ENCODE measurements at regions not wholly inside any gene's neighbourhood (a gene's known extent, or its start where the extent isn't known, plus 50 kb on each side); places are given as distances from the start of the nearest gene placed in this dataset.

- DNase-seq (ENCODE audit: low read depth in 2 of 3, low spot score in 2 of 3), result no peak
These were observed 823.8 kb upstream of the CELF2 start for GRCh38 chr10:10193848-10194247.

GRCh38 chr10:10196701-10197100 is 821.0 kb upstream of the CELF2 start:
- DNase-seq (ENCODE audit: low read depth in 2 of 3, low spot score in 2 of 3), result no peak

DNA sequence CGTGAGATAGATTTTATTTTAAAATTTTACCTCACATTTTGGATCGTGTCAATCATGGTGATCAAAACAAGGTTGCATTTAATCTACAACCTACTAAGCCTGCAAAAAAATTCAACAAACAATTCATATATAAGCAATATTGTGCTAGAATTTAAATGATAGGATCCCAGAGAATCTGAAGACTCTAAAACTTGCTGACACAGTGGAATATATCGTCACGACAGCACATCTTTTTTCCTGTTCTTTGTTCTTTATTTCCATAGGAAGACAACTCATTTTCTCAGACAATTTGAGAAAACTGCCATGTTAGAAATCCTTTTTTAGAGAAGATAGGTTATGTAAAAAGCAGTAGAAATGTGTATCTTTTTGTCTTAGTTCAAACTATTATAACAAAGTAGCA is 820.2 kb upstream of the CELF2 start:
- DNase-seq (ENCODE audit: low read depth in 2 of 3, low spot score in 2 of 3), result no peak

- no peak for DNase-seq (ENCODE audit: low read depth in 2 of 3, low spot score in 2 of 3)
These were observed 819.3 kb upstream of the CELF2 start for GRCh38 chr10:10198363-10198762.

- DNase-seq (ENCODE audit: low read depth in 2 of 3, low spot score in 2 of 3), result no peak
These were observed 813.3 kb upstream of the CELF2 start for GRCh38 chr10:10204415-10204814.

GRCh38 chr10:10205906-10206305 is 811.8 kb upstream of the CELF2 start:
- DNase-seq (ENCODE audit: low read depth in 2 of 3, low spot score in 2 of 3), result no peak

DNA sequence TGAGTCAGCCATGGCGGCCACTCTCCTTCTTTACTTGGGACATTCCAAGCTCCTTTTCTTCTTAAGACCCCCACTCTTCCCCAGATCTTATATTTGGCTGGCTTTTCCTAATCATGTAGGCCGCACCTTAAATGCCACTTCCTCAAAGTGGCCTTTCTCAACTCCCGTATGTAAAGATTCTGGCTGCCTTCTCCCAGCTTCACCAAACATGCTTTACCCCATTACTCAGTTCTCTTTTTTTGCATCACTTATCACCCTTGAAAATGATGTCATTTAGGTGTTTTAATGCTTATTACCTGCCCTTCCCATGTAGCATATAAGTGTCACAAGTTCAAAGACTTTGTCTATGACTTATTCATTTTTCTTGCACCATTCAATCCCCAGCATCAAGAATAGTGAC is 810.1 kb upstream of the CELF2 start:
- DNase-seq (ENCODE audit: low read depth in 2 of 3, low spot score in 2 of 3), result no peak

- no peak for DNase-seq (ENCODE audit: low read depth in 2 of 3, low spot score in 2 of 3)
These were observed 809.5 kb upstream of the CELF2 start for GRCh38 chr10:10208196-10208595.

GRCh38 chr10:10209167-10209566 is 808.5 kb upstream of the CELF2 start:
- no peak for DNase-seq (ENCODE audit: low read depth in 2 of 3, low spot score in 2 of 3)

GRCh38 chr10:10211409-10211808 is 806.3 kb upstream of the CELF2 start:
- DNase-seq (ENCODE audit: low read depth in 2 of 3, low spot score in 2 of 3), result no peak

DNA sequence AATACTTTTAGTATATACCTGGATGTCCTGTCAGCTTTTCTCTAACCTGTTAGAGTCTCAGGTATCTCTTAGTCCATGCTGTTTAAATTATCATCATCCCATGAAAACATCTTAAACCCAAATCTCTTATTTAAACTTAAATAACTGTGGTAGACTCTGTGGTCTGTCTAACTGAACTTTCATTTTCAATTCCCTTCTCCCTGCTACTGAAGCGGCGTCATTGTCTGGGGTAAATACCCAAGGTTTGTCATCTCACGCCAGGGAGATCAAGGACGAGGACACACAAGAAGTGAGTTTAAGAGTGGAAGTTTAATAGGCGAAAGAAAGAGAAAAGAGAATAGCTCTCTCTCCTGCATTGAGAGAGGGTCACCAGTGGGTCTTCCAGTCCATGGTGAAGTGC is 804.4 kb upstream of the CELF2 start:
- no peak for DNase-seq (ENCODE audit: low read depth in 2 of 3, low spot score in 2 of 3)

GRCh38 chr10:10222304-10222841 is 795.3 kb upstream of the CELF2 start:
- DNase-seq (ENCODE audit: low read depth in 2 of 3, low spot score in 2 of 3), result no peak

- DNase-seq (ENCODE audit: low read depth in 2 of 3, low spot score in 2 of 3), result no peak
These were observed 794.5 kb upstream of the CELF2 start for GRCh38 chr10:10223131-10223530.

- no peak for DNase-seq (ENCODE audit: low read depth in 2 of 3, low spot score in 2 of 3)
These were observed 792.5 kb upstream of the CELF2 start for GRCh38 chr10:10225136-10225676.

DNA sequence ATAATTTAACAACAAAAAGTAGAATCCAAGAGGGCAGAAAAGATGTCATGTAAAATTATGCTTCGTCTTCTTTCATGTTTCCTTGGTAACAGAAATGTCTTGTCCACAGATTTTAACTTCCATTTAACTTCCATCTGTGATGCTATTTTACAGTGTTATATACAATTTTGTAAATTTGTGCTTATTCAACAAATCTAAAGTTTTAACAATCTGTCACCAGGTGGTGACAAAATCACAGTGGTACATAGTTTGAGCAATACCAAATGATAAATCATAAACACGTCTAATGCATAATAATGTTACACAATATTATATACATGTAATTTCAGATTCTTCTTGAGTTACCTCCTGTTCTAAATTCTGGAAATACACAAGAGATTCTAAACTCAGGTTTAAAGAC is 784.4 kb upstream of the CELF2 start:
- peak in 1 of 3 donors; percentile 5 for DNase-seq (ENCODE audit: low read depth in 2 of 3, low spot score in 2 of 3)

DNA sequence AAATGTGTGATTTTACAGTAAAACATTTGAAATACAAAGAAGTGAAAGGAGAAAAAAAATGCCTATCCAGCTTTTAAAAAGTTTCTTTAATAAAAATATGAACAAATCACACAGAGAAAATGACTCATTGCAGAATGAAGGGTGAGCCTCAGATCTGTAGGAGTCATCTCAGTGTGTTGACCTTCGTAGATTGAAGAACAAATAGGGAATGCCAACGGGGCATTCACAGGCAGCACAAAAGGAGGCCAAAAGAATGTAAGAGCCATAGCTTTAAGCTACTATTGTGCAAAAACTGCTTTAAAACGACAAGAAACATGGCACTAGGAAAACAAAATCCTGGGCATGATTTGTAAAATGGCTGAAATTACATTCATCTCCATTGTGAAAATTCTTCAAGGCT is 782.7 kb upstream of the CELF2 start:
- no peak for DNase-seq (ENCODE audit: low read depth in 2 of 3, low spot score in 2 of 3)

DNA sequence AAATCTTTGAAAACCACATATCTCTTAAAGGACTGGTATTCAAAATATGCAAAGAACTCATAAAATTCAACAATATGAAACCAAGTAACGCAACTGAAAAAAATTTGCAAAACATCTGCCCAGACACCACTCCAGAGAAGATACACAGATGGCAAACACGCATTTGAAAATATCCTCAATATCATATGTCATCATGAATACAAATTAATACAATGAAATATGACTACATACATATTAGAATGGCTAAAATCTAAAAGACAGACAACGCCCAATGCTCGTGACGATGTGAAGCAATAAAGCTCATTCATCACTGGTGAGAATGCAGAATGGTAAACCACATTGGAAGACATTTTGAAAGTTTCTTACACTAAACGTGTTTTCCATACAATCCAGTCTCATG is 770.1 kb upstream of the CELF2 start:
- DNase-seq (ENCODE audit: low read depth in 2 of 3, low spot score in 2 of 3), result no peak

- no peak for DNase-seq (ENCODE audit: low read depth in 2 of 3, low spot score in 2 of 3)
These were observed 760.8 kb upstream of the CELF2 start for GRCh38 chr10:10256860-10257259.

- no peak for DNase-seq (ENCODE audit: low read depth in 2 of 3, low spot score in 2 of 3)
These were observed 758.7 kb upstream of the CELF2 start for GRCh38 chr10:10259013-10259412.

DNA sequence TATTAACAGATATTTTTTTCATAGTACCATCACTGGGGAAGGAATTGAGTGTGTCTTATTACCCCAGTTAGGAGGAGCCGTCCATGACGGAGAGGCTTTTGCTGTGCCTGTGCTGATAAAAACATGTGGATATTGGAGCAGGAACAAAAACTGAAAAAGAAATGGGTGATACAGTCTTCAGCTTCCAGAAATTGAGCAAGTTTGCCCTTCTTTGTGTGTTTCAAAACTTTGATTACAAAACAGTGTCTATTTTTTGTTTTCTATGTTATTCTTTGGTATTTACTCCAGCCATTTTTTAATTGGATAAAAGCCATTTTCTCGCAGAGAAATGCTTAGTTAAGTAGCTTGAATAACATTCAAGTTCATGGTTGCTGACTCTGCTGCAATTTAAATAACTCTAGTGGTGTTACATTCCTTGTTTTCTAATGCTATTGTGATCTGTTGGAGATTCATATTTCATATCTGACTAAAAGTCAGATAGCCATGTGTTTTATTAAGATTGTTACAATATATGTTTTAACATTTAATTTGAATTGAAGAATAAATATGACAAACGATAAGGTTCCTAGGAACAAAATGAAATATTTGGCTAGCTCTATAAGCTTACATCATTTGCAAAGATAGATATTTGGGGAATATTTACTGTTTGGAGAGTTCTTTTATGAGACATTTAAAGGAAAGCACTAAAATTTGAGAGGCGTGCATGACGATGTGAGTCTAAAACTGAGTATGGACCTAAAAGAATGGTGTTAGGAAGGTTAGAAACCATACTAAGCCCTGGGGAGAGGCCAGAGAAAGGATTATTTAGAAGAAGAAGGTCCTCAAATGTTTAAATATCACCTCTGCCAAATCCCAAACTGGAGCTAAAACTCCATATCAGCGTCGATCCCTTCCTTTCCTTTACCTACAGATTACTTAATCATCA is 747.3 kb upstream of the CELF2 start:
- DNase-seq (ENCODE audit: low read depth in 2 of 3, low spot score in 2 of 3), result no peak

GRCh38 chr10:10271639-10272192 is 746.0 kb upstream of the CELF2 start:
- no peak for DNase-seq (ENCODE audit: low read depth in 2 of 3, low spot score in 2 of 3)

GRCh38 chr10:10273661-10274060 is 744.0 kb upstream of the CELF2 start:
- no peak for DNase-seq (ENCODE audit: low read depth in 2 of 3, low spot score in 2 of 3)

Data from hematopoietic multipotent progenitor cell (in vitro differentiated cells).